ENCODE measurements at regions not wholly inside any gene's neighbourhood (a gene's known extent, or its start where the extent isn't known, plus 50 kb on each side); places are given as distances from the start of the nearest gene placed in this dataset.

GRCh38 chr2:215755641-215756345 lies 257.6 kb downstream of the MREG start:
- TF ChIP-seq, protein P1, sequence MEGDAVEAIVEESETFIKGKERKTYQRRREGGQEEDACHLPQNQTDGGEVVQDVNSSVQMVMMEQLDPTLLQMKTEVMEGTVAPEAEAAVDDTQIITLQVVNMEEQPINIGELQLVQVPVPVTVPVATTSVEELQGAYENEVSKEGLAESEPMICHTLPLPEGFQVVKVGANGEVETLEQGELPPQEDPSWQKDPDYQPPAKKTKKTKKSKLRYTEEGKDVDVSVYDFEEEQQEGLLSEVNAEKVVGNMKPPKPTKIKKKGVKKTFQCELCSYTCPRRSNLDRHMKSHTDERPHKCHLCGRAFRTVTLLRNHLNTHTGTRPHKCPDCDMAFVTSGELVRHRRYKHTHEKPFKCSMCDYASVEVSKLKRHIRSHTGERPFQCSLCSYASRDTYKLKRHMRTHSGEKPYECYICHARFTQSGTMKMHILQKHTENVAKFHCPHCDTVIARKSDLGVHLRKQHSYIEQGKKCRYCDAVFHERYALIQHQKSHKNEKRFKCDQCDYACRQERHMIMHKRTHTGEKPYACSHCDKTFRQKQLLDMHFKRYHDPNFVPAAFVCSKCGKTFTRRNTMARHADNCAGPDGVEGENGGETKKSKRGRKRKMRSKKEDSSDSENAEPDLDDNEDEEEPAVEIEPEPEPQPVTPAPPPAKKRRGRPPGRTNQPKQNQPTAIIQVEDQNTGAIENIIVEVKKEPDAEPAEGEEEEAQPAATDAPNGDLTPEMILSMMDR (IDR thresholded peaks at IDR 0.05; ENCODE audit: insufficient read depth, low read length) = no peak
- TF ChIP-seq POLR2AphosphoS5 (IDR thresholded peaks at IDR 0.05; ENCODE audit: low read depth) = no peak

Data from HL-60 (cell line).